ENCODE measurements at regions not wholly inside any gene's neighbourhood (a gene's known extent, or its start where the extent isn't known, plus 50 kb on each side); places are given as distances from the start of the nearest gene placed in this dataset.

- H4K20me1 ChIP-seq (ENCODE audit: control insufficient read depth, insufficient read depth, insufficient read length): no peaks in the 10 kb centered on the region
- no peak overlapping the region for H2AK5ac ChIP-seq (ENCODE audit: insufficient read length, low read length)
- no peak overlapping the region for H2BK5ac ChIP-seq (ENCODE audit: insufficient read length, low read length)
- no CpG with 5 or more reads among the region's 1 CpG for WGBS (ENCODE audit: extremely low coverage, insufficient read length, low lambda C conversion rate)
- H4K5ac ChIP-seq (ENCODE audit: insufficient read length, low read depth, low read length): no peak overlapping the region
- H3K9me3 Mint-ChIP-seq: no peaks in the 10 kb centered on the region
- no peaks in the 10 kb centered on the region for H3K4me1 ChIP-seq (ENCODE audit: insufficient read depth, low read length)
- no peak overlapping the region for H4K8ac ChIP-seq (replicated peaks; ENCODE audit: insufficient read length, low read depth, low read length)
- no peaks in the 10 kb centered on the region for H3K36me3 Mint-ChIP-seq (ENCODE audit: insufficient read depth in 1 of 3, low read depth in 3 of 3)
- no peak overlapping the region for H3K9ac ChIP-seq (ENCODE audit: extremely low read depth, insufficient read length, low read length)
- H3T11ph ChIP-seq (ENCODE audit: low read length): no peak overlapping the region
- H3K27ac ChIP-seq (ENCODE audit: insufficient read length, low read depth, low read length): no peak overlapping the region
- no peaks in the 10 kb centered on the region for H3K79me2 ChIP-seq (ENCODE audit: insufficient read depth, low read length)
- no peaks in the 10 kb centered on the region for H3K79me1 ChIP-seq (ENCODE audit: insufficient read depth, low read depth, low read length, poor library complexity, severe bottlenecking)
- no peak overlapping the region for H2BK12ac ChIP-seq (ENCODE audit: insufficient read length, low read depth, low read length)
- H2BK20ac ChIP-seq (ENCODE audit: low read depth, low read length, poor library complexity, severe bottlenecking): no peak overlapping the region
- H3K27ac Mint-ChIP-seq: no peak overlapping the region
- H3K23me2 ChIP-seq (ENCODE audit: insufficient read length, low read depth, low read length, poor library complexity, severe bottlenecking): no peaks in the 10 kb centered on the region
- H3K27me3 Mint-ChIP-seq (ENCODE audit: low read depth): no peaks in the 10 kb centered on the region
- no peak overlapping the region for H3K23ac ChIP-seq (ENCODE audit: insufficient read length, low read depth, low read length)
- no peak overlapping the region for H2BK120ac ChIP-seq (ENCODE audit: low read depth, low read length, poor library complexity, severe bottlenecking)
- H3K4me3 Mint-ChIP-seq: no peak overlapping the region
- DNase-seq: no peak
- no peak overlapping the region for H2AFZ ChIP-seq (ENCODE audit: low read length)
- no peak overlapping the region for H2BK15ac ChIP-seq (ENCODE audit: low read depth, low read length)
- no peaks in the 10 kb centered on the region for H3K9me3 ChIP-seq (ENCODE audit: control insufficient read depth, low read depth, low read length)
- no peak overlapping the region for H3K4ac ChIP-seq (ENCODE audit: low read depth, low read length)
- no peak overlapping the region for H3K4me2 ChIP-seq (ENCODE audit: insufficient read depth, insufficient read length, low read length)
- TF ChIP-seq, protein P1, sequence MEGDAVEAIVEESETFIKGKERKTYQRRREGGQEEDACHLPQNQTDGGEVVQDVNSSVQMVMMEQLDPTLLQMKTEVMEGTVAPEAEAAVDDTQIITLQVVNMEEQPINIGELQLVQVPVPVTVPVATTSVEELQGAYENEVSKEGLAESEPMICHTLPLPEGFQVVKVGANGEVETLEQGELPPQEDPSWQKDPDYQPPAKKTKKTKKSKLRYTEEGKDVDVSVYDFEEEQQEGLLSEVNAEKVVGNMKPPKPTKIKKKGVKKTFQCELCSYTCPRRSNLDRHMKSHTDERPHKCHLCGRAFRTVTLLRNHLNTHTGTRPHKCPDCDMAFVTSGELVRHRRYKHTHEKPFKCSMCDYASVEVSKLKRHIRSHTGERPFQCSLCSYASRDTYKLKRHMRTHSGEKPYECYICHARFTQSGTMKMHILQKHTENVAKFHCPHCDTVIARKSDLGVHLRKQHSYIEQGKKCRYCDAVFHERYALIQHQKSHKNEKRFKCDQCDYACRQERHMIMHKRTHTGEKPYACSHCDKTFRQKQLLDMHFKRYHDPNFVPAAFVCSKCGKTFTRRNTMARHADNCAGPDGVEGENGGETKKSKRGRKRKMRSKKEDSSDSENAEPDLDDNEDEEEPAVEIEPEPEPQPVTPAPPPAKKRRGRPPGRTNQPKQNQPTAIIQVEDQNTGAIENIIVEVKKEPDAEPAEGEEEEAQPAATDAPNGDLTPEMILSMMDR (conservative IDR thresholded peaks at IDR 0.05): peak; percentile 24; the same call in 1 of the 3 replicates
- H3K14ac ChIP-seq (ENCODE audit: insufficient read depth, low read length): no peak overlapping the region
- H3K4me1 Mint-ChIP-seq: no peaks in the 10 kb centered on the region
- H4K91ac ChIP-seq (ENCODE audit: insufficient read length, low read depth, low read length): no peak overlapping the region
- no peak overlapping the region for H3K56ac ChIP-seq (ENCODE audit: insufficient read length, low read depth, low read length)
- no peak overlapping the region for H3K18ac ChIP-seq (ENCODE audit: insufficient read length, low read depth, low read length)
- no peaks in the 10 kb centered on the region for H3K27me3 ChIP-seq (ENCODE audit: insufficient read depth, low read length)
Observed at GRCh38 chr4:59987289-59987688, 1212.8 kb upstream of the ADGRL3 start.

All from H9 (cell line).